Mammary epithelial cell (primary cell): ENCODE measurements at regions not wholly inside any gene's neighbourhood (a gene's known extent, or its start where the extent isn't known, plus 50 kb on each side); places are given as distances from the start of the nearest gene placed in this dataset.

Experiments
- EZH2 ChIP-seq: IDR thresholded peaks from 2 replicates; pipeline ENCODE4 v1.6.1; 2012; ENCODE audit warnings: low read length, inconsistent platforms, borderline replicate concordance
- TF ChIP-seq, protein P1 (sequence below), 2 donors: IDR thresholded peaks in 1 of 2; conservative IDR thresholded peaks in 1 of 2; 2 replicates each; pipeline ENCODE4 v1.5.1; 2011 to 2012; ENCODE audit warnings: inconsistent platforms in 2 of 2, low read length in 2 of 2, mild to moderate bottlenecking in 2 of 2, control low read depth in 1 of 2, low read depth in 1 of 2; ENCODE audit not compliant: insufficient read depth in 1 of 2; ENCODE audit errors: extremely low read depth in 1 of 2

DNA sequence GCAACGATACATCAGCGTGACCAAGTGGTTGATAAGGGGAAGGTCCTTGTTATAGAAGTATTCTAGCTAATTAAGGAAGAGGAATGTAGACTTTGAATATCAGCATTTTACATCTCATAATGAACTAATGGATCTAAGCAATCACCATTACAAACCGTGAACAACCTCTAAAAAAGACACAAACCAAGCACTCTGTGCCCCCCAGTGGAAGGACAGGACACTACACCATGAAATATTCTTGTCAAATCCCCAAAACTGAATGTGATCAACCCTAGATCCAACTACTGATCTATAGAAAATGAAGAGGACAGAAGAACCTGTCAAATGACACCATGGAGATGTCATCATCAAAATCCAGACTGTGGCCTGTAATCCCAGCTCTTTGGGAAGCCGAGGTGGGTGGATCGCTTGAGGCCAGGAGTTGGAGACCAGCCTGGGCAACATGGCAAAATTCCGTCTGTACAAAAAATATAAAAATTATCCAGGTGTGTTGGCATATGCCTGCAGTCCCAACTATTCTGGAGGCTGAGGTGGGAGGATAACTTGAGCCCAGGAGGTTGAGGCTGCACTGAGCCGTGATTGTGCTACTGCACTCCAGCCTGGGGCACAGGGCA lies 111.3 kb upstream of the CARD11 start:
- TF ChIP-seq, protein P1, sequence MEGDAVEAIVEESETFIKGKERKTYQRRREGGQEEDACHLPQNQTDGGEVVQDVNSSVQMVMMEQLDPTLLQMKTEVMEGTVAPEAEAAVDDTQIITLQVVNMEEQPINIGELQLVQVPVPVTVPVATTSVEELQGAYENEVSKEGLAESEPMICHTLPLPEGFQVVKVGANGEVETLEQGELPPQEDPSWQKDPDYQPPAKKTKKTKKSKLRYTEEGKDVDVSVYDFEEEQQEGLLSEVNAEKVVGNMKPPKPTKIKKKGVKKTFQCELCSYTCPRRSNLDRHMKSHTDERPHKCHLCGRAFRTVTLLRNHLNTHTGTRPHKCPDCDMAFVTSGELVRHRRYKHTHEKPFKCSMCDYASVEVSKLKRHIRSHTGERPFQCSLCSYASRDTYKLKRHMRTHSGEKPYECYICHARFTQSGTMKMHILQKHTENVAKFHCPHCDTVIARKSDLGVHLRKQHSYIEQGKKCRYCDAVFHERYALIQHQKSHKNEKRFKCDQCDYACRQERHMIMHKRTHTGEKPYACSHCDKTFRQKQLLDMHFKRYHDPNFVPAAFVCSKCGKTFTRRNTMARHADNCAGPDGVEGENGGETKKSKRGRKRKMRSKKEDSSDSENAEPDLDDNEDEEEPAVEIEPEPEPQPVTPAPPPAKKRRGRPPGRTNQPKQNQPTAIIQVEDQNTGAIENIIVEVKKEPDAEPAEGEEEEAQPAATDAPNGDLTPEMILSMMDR (conservative IDR thresholded peaks at IDR 0.05 in 1 of 2, IDR thresholded peaks at IDR 0.05 in 1 of 2; ENCODE audit: extremely low read depth in 1 of 2, insufficient read depth in 1 of 2, low read depth in 1 of 2, low read length in 2 of 2) = peak; percentile 66 to 74
- TF ChIP-seq EZH2 = no peak
